Activated CD8-positive, alpha-beta memory T cell treated with anti-CD3 and anti-CD28 coated beads for 36 hours (primary cell): ENCODE measurements at regions not wholly inside any gene's neighbourhood (a gene's known extent, or its start where the extent isn't known, plus 50 kb on each side); places are given as distances from the start of the nearest gene placed in this dataset.

Source experiments
- CTCF ChIA-PET: fragments of 350-600 bp; sonication (Branson Sonifier 250); formaldehyde crosslinking; loops from one replicate; lab custom pipeline; 2021; ENCODE audit warnings: antibody characterized with exemption; lab: Charles Lee
- POLR2A ChIA-PET: fragments of 350-600 bp; sonication (Branson Sonifier 250); formaldehyde crosslinking; loops from one replicate; lab custom pipeline; 2021; ENCODE audit warnings: antibody characterized with exemption; lab: Charles Lee

- CTCF ChIA-PET = interaction anchor here (1.4 kb wide), 1 partner anchor 9 kb away, joined by 4 read pairs; no protein-coding TSS in a partner anchor
- POLR2A ChIA-PET = no interaction called here
Observed at GRCh38 chr2:241941691-241942301, 72.3 kb downstream of the RTP5 start.

- POLR2A ChIA-PET = no interaction called here
- CTCF ChIA-PET = no interaction called here
Observed at GRCh38 chr2:241942416-241943208, 73.1 kb downstream of the RTP5 start.

GRCh38 chr2:241943209-241943850 is 73.8 kb downstream of the RTP5 start:
- CTCF ChIA-PET = no interaction called here
- POLR2A ChIA-PET = no interaction called here

- CTCF ChIA-PET = no interaction called here
- POLR2A ChIA-PET = no interaction called here
Observed at GRCh38 chr2:241943961-241944575, 74.5 kb downstream of the RTP5 start.

- ChIA-PET CTCF (no interaction called here), POLR2A (no interaction called here)
Observed at GRCh38 chr2:241944821-241945220, 75.3 kb downstream of the RTP5 start.

- CTCF ChIA-PET = no interaction called here
- POLR2A ChIA-PET = no interaction called here
Observed at GRCh38 chr2:241945311-241945710, 75.8 kb downstream of the RTP5 start.

GRCh38 chr2:241945803-241946202 is 76.3 kb downstream of the RTP5 start:
- POLR2A ChIA-PET = no interaction called here
- CTCF ChIA-PET = no interaction called here

- ChIA-PET CTCF (no interaction called here), POLR2A (no interaction called here)
Observed at GRCh38 chr2:241946306-241947003, 76.9 kb downstream of the RTP5 start.

- POLR2A ChIA-PET = no interaction called here
- CTCF ChIA-PET = no interaction called here
Observed at GRCh38 chr2:241947004-241947350, 77.4 kb downstream of the RTP5 start.

GRCh38 chr2:241947401-241947800 is 77.9 kb downstream of the RTP5 start:
- ChIA-PET CTCF (no interaction called here), POLR2A (no interaction called here)

- ChIA-PET CTCF (no interaction called here), POLR2A (no interaction called here)
Observed at GRCh38 chr2:241947876-241948275, 78.3 kb downstream of the RTP5 start.

GRCh38 chr2:241948299-241948897 is 78.9 kb downstream of the RTP5 start:
- CTCF ChIA-PET = no interaction called here
- POLR2A ChIA-PET = no interaction called here

GRCh38 chr2:241948901-241949735 is 79.6 kb downstream of the RTP5 start:
- CTCF ChIA-PET = no interaction called here

GRCh38 chr2:241949736-241950412 is 80.3 kb downstream of the RTP5 start:
- ChIA-PET CTCF (interaction anchor here (1.3 kb wide), 1 partner anchor 26 kb away, joined by 5 read pairs; no protein-coding TSS in a partner anchor), POLR2A (no interaction called here)

More at GRCh38 chr2:241948901-241949735, 79.6 kb downstream of the RTP5 start:
- POLR2A ChIA-PET = no interaction called here

GRCh38 chr2:241950413-241951315 is 81.1 kb downstream of the RTP5 start:
- ChIA-PET POLR2A (no interaction called here), CTCF (interaction anchor here (0.6 to 1.3 kb wide), 12 partner anchors 9 to 135 kb away, joined by 3 to 6 read pairs (median 4); no protein-coding TSS in a partner anchor)

GRCh38 chr2:241951316-241951700 is 81.8 kb downstream of the RTP5 start:
- POLR2A ChIA-PET = no interaction called here
- CTCF ChIA-PET = interaction anchor here (0.9 to 1.3 kb wide), 9 partner anchors 8 to 134 kb away, joined by 3 to 6 read pairs (median 4); no protein-coding TSS in a partner anchor

- CTCF ChIA-PET = no interaction called here
Observed at GRCh38 chr2:241951920-241952319, 82.4 kb downstream of the RTP5 start.

More at GRCh38 chr2:241951920-241952319, 82.4 kb downstream of the RTP5 start:
- POLR2A ChIA-PET = no interaction called here
